Endothelial cell of umbilical vein (primary cell): ENCODE measurements at regions not wholly inside any gene's neighbourhood (a gene's known extent, or its start where the extent isn't known, plus 50 kb on each side); places are given as distances from the start of the nearest gene placed in this dataset.
"Not testable (repeated sequence)": the region's sequence is repeated elsewhere in the genome, so short reads cannot be mapped to it uniquely, and the experiment has no call there.

Source experiments
- BruUV-seq: library from RNA; stranded (reverse); fragments of 400-500 nt; replicated peaks from 2 replicates; lab custom pipeline; 2021; lab: Mats Ljungman, UMichigan
- CTCF ChIA-PET: fragments of 300-600, 350-600 bp; sonication (Branson Sonifier 250); formaldehyde crosslinking; loops from one replicate; lab custom pipeline; 2021; ENCODE audit warnings: antibody characterized with exemption, inconsistent platforms; lab: Charles Lee
- POLR2A ChIA-PET: fragments of 300-600, 350-600 bp; sonication (Branson Sonifier 250); formaldehyde crosslinking; loops from one replicate; lab custom pipeline; 2021; ENCODE audit warnings: antibody characterized with exemption, inconsistent platforms; lab: Charles Lee
- DNase-seq: peaks from one replicate; pipeline ENCODE4 v3.0.0-alpha.2; 2011; ENCODE audit warnings: low read depth, low spot score
- FAIRE-seq: peaks from 2 replicates; lab custom pipeline; 2011; peaks lifted over from hg19 to GRCh38; lab: Jason Lieb, UNC
- H2AFZ ChIP-seq: 2 replicates; pipeline ENCODE4 v1.6.0; 2012; ENCODE audit warnings: low read depth, low read length, control low read depth, inconsistent platforms
- H3K27ac ChIP-seq: 2 replicates; pipeline ENCODE4 v1.5.1; 2011; ENCODE audit warnings: low read depth, mild to moderate bottlenecking, control low read depth, low read length, moderate library complexity; ENCODE audit not compliant: insufficient read depth
- H3K27me3 ChIP-seq, 2 experiments: 2 replicates each; pipeline versions ENCODE4 v1.6.0 to v1.6.1; 2011; ENCODE audit warnings: low read length in 2 of 2, mixed read lengths in 1 of 2; ENCODE audit not compliant: control insufficient read depth in 2 of 2, insufficient read depth in 2 of 2
- H3K36me3 ChIP-seq, 2 experiments: 2 replicates in 1 of 2; 3 replicates in 1 of 2; pipeline ENCODE4 v1.5.1; 2011; ENCODE audit warnings: low read length in 2 of 2, mild to moderate bottlenecking in 1 of 2, moderate library complexity in 1 of 2; ENCODE audit not compliant: control insufficient read depth in 2 of 2, insufficient read depth in 2 of 2; ENCODE audit errors: extremely low read depth in 1 of 2
- H3K4me1 ChIP-seq: 3 replicates; pipeline ENCODE4 v1.5.1; 2011; ENCODE audit warnings: mild to moderate bottlenecking, low read length; ENCODE audit not compliant: control insufficient read depth, insufficient read depth; ENCODE audit errors: extremely low read depth
- H3K4me2 ChIP-seq: 2 replicates; pipeline ENCODE4 v1.6.1; 2011; ENCODE audit warnings: low read length, control low read depth, mixed read lengths; ENCODE audit not compliant: insufficient read depth
- H3K4me3 ChIP-seq, 3 experiments: fragments of 200-600 bp in 1 of 3; sonication (generic), shearing (Covaris generic) in 1 of 3; replicated peaks in 1 of 3; 2 replicates each; pipeline ENCODE4 v1.5.1; 2011 to 2016; ENCODE audit warnings: control low read depth in 3 of 3, low read length in 3 of 3, mild to moderate bottlenecking in 2 of 3, inconsistent platforms in 1 of 3, low read depth in 1 of 3, moderate library complexity in 1 of 3; ENCODE audit not compliant: insufficient read depth in 1 of 3
- H3K79me2 ChIP-seq: 2 replicates; pipeline ENCODE4 v1.6.0; 2012; ENCODE audit warnings: low read length, inconsistent platforms; ENCODE audit not compliant: control insufficient read depth, insufficient read depth
- H3K9ac ChIP-seq: replicated peaks from 2 replicates; pipeline ENCODE3; 2011; ENCODE audit warnings: low read length, control low read depth; ENCODE audit not compliant: insufficient read depth; ENCODE audit errors: extremely low read depth
- H3K9me1 ChIP-seq: replicated peaks from 3 replicates; pipeline ENCODE4 v1.6.0; 2011; ENCODE audit warnings: mild to moderate bottlenecking, low read length; ENCODE audit not compliant: control insufficient read depth, insufficient read depth; ENCODE audit errors: extremely low read depth
- H3K9me3 ChIP-seq: replicated peaks from 2 replicates; pipeline ENCODE4 v1.5.1; 2012; ENCODE audit warnings: low read length, inconsistent platforms; ENCODE audit not compliant: control insufficient read depth, insufficient read depth
- H4K20me1 ChIP-seq: replicated peaks from 2 replicates; pipeline ENCODE3; 2011; ENCODE audit warnings: mild to moderate bottlenecking, low read length; ENCODE audit not compliant: control insufficient read depth, insufficient read depth; ENCODE audit errors: extremely low read depth
- EZH2 ChIP-seq: IDR thresholded peaks from 2 replicates; pipeline ENCODE4 v1.6.1; 2012; ENCODE audit warnings: borderline replicate concordance, low read depth, mild to moderate bottlenecking, moderate library complexity, low read length, inconsistent platforms; ENCODE audit not compliant: severe bottlenecking
- FOS ChIP-seq: IDR thresholded peaks from 2 replicates; pipeline ENCODE4 v1.6.1; 2011; ENCODE audit warnings: mild to moderate bottlenecking, low read length, moderate library complexity, borderline replicate concordance; ENCODE audit not compliant: insufficient read depth
- GATA2 ChIP-seq: IDR thresholded peaks from 2 replicates; pipeline ENCODE4 v1.7.0; 2011; ENCODE audit warnings: low read depth, mild to moderate bottlenecking, moderate library complexity, mixed read lengths, low read length; ENCODE audit not compliant: insufficient read length, insufficient read depth
- JUN ChIP-seq: IDR thresholded peaks from 2 replicates; pipeline ENCODE4 v1.6.1; 2011; ENCODE audit warnings: borderline replicate concordance, low read depth; ENCODE audit not compliant: insufficient read length, insufficient read depth
- MYC ChIP-seq: IDR thresholded peaks from one replicate; pipeline ENCODE4 v1.6.1; 2011; ENCODE audit warnings: mild to moderate bottlenecking, low read depth, low read length
- POLR2A ChIP-seq: IDR thresholded peaks from 2 replicates; pipeline ENCODE4 v1.6.1; 2012; ENCODE audit warnings: low read depth, mild to moderate bottlenecking, control low read depth, low read length
- POLR2AphosphoS5 ChIP-seq: IDR thresholded peaks from 2 replicates; pipeline ENCODE4 v1.6.1; 2012; ENCODE audit warnings: low read depth, mild to moderate bottlenecking, control low read depth, low read length, moderate library complexity; ENCODE audit not compliant: insufficient read depth
- dilution Hi-C: fragments of 300-500 bp; cut with MboI; formaldehyde crosslinking; loops from one replicate; pipeline ENCODE4 v1.15.0; 2019; ENCODE audit warnings: low sequenced_read_pairs; ENCODE audit not compliant: extremely low pct_ligation_motif_present
- intact Hi-C: fragments of 100-400 bp; cut with micrococcal nuclease; formaldehyde crosslinking; loops from one replicate; pipeline ENCODE4 v1.10.0; 2022
- TF ChIP-seq, protein P1 (sequence below), 2 donors: IDR thresholded peaks; 1 replicate in 1 of 2; 2 replicates in 1 of 2; pipeline ENCODE4 v1.5.1; 2011; ENCODE audit warnings: low read length in 2 of 2, mild to moderate bottlenecking in 2 of 2, moderate library complexity in 2 of 2, control low read depth in 1 of 2, inconsistent platforms in 1 of 2, low read depth in 1 of 2; ENCODE audit not compliant: insufficient read depth in 1 of 2; ENCODE audit errors: extremely low read depth in 1 of 2
- TF ChIP-seq, protein P2 (sequence below): IDR thresholded peaks from 2 replicates; pipeline ENCODE4 v1.6.1; 2011; ENCODE audit not compliant: insufficient read depth, insufficient read length

DNA sequence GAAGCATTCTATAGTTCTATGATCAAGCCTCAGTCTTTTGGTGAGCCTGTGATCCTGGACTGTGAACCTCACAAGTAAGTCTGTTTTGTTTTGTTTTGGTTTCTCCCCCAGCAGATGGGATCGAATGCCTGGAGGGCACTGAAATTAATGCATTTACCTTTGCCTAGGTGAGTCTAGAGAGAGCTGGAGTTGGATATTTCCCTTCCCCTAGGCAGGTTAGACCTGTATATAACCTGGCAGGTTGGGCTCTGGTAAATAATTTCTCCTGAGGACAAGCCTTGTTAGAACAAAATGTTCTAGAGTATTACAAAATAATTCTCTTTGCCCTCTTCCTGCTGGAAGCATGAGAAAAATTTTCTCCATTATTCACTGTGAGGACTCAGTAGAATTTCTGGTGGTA lies 211.9 kb downstream of the TPRG1 start:
- H3K4me2 ChIP-seq = no peak overlapping the region
- H3K27ac ChIP-seq = no peak overlapping the region
- TF ChIP-seq, protein P1, sequence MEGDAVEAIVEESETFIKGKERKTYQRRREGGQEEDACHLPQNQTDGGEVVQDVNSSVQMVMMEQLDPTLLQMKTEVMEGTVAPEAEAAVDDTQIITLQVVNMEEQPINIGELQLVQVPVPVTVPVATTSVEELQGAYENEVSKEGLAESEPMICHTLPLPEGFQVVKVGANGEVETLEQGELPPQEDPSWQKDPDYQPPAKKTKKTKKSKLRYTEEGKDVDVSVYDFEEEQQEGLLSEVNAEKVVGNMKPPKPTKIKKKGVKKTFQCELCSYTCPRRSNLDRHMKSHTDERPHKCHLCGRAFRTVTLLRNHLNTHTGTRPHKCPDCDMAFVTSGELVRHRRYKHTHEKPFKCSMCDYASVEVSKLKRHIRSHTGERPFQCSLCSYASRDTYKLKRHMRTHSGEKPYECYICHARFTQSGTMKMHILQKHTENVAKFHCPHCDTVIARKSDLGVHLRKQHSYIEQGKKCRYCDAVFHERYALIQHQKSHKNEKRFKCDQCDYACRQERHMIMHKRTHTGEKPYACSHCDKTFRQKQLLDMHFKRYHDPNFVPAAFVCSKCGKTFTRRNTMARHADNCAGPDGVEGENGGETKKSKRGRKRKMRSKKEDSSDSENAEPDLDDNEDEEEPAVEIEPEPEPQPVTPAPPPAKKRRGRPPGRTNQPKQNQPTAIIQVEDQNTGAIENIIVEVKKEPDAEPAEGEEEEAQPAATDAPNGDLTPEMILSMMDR (IDR thresholded peaks at IDR 0.05; ENCODE audit: extremely low read depth in 1 of 2, insufficient read depth in 1 of 2, low read depth in 1 of 2, low read length in 2 of 2) = no peak
- TF ChIP-seq JUN (no peak), MYC (no peak), GATA2 (no peak), EZH2 (no peak), FOS (no peak), POLR2AphosphoS5 (no peak), POLR2A (no peak)
- TF ChIP-seq, protein P2, sequence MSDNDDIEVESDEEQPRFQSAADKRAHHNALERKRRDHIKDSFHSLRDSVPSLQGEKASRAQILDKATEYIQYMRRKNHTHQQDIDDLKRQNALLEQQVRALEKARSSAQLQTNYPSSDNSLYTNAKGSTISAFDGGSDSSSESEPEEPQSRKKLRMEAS = no peak
- FAIRE-seq = no peak
- no peaks in the 10 kb centered on the region for H3K9me1 ChIP-seq
- no peaks in the 10 kb centered on the region for H3K27me3 ChIP-seq
- H3K9me3 ChIP-seq = no peaks in the 10 kb centered on the region
- no peaks in the 10 kb centered on the region for H3K4me1 ChIP-seq
- no peak for DNase-seq
- CTCF ChIA-PET = no interaction called here
- H3K4me3 ChIP-seq = no peak overlapping the region
- intact Hi-C loops (no loop called here), dilution Hi-C loops (no loop called here)
- no peak overlapping the region for H3K9ac ChIP-seq
- BruUV-seq = no TSS peak
- H3K36me3 ChIP-seq = no peaks in the 10 kb centered on the region
- H3K79me2 ChIP-seq = no peaks in the 10 kb centered on the region
- no peaks in the 10 kb centered on the region for H4K20me1 ChIP-seq
- H2AFZ ChIP-seq = no peak overlapping the region
- POLR2A ChIA-PET = no interaction called here

DNA sequence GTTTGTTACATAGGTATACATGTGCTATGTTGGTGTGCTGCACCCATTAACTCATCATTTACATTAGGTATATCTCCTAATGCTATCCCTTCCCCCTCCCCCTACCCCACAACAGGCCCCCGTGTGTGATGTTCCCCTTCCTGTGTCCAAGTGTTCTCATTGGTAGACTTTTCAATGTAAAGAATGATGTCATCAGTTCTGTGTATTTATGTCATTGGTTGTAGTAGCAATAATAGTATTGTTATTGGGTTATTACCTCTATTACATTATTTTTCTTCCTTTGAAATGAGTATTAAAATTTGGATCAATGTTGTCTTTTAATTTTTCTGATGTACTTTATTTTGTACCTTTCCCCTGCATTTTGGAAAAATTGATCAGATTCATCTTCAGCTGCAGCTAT lies 214.1 kb downstream of the TPRG1 start:
- H4K20me1 ChIP-seq, H3K27ac ChIP-seq, POLR2A ChIA-PET, H2AFZ ChIP-seq, H3K9me3 ChIP-seq, DNase-seq, CTCF ChIA-PET, H3K9me1 ChIP-seq, H3K79me2 ChIP-seq, H3K4me3 ChIP-seq, H3K9ac ChIP-seq, intact Hi-C loops, BruUV-seq, H3K4me1 ChIP-seq, H3K27me3 ChIP-seq, H3K36me3 ChIP-seq, dilution Hi-C loops, H3K4me2 ChIP-seq, FAIRE-seq: not testable (repeated sequence)
